GM19240 (cell line): ENCODE measurements at regions not wholly inside any gene's neighbourhood (a gene's known extent, or its start where the extent isn't known, plus 50 kb on each side); places are given as distances from the start of the nearest gene placed in this dataset.
A peak's percentile ranks its signal among the peaks of the same experiment; 100 is the strongest.

Source experiments
- DNase-seq: peaks from one replicate; pipeline ENCODE4 v3.0.0; 2011; ENCODE audit warnings: low spot score; ENCODE audit not compliant: insufficient read length

- DNase-seq: peak; percentile 38
Measured at GRCh38 chr7:371119-371778, 81.3 kb downstream of the FOXL3 start.

GRCh38 chr7:371779-372545, 82.0 kb downstream of the FOXL3 start:
- no peak for DNase-seq

GRCh38 chr7:372546-372931, 82.6 kb downstream of the FOXL3 start:
- DNase-seq: no peak

- DNase-seq: no peak
Measured at GRCh38 chr7:372932-373791, 83.2 kb downstream of the FOXL3 start.

GRCh38 chr7:373818-374705, 84.1 kb downstream of the FOXL3 start:
- DNase-seq: no peak

GRCh38 chr7:374706-375311, 84.8 kb downstream of the FOXL3 start:
- DNase-seq: no peak

GRCh38 chr7:375321-375831, 85.4 kb downstream of the FOXL3 start:
- DNase-seq: no peak

- DNase-seq: no peak
Measured at GRCh38 chr7:375901-376305, 85.9 kb downstream of the FOXL3 start.

GRCh38 chr7:376306-377079, 86.5 kb downstream of the FOXL3 start:
- no peak for DNase-seq

GRCh38 chr7:377080-378040, 87.4 kb downstream of the FOXL3 start:
- DNase-seq: no peak

GRCh38 chr7:378041-378420, 88.1 kb downstream of the FOXL3 start:
- no peak for DNase-seq

- DNase-seq: no peak
Measured at GRCh38 chr7:378551-379455, 88.8 kb downstream of the FOXL3 start.

- no peak for DNase-seq
Measured at GRCh38 chr7:379456-380138, 89.6 kb downstream of the FOXL3 start.

GRCh38 chr7:380139-380485, 90.1 kb downstream of the FOXL3 start:
- DNase-seq: no peak

GRCh38 chr7:380711-381210, 90.8 kb downstream of the FOXL3 start:
- DNase-seq: no peak

- no peak for DNase-seq
Measured at GRCh38 chr7:381211-382042, 91.5 kb downstream of the FOXL3 start.
